ENCODE measurements at regions not wholly inside any gene's neighbourhood (a gene's known extent, or its start where the extent isn't known, plus 50 kb on each side); places are given as distances from the start of the nearest gene placed in this dataset.

DNA sequence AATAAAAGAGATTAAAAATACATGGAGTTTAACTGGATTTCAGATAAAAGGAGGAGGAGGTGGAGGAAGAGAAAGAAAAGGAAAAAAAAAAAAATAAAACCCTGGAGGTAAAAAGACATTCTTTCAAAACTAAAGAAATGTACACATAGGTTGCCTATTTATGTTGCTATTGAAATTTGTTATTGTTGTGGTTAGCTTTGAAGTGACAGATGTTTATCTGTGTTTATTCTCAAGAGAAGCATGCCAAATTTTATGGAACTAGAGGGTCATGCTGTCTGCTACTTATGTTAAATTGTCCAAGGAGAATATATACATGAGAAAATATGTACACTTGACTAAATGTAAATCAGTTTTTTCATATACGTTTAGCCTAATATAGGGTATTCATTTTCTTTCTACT, 653.2 kb downstream of the DCDC2C start:
- ChIA-PET CTCF (ENCODE audit: low intra/inter-chr PET ratio, low total read pairs) (no interaction called here), POLR2A (no interaction called here)
- FAIRE-seq = no peak
- Histone ChIP-seq H4K20me1 (ENCODE audit: insufficient read depth, low read length) (no peaks in the 10 kb centered on the region), H3K9ac (ENCODE audit: insufficient read depth, low read depth, low read length) (no peak overlapping the region), H3K9me3 (ENCODE audit: low read length) (peaks cover 62% of the 10 kb centered on the region), H3K4me1 (ENCODE audit: insufficient read depth, low read length) (no peaks in the 10 kb centered on the region), H3K27ac (ENCODE audit: extremely low read length, insufficient read depth, low read length) (no peak overlapping the region), H3K27me3 (ENCODE audit: control insufficient read depth in 1 of 2, insufficient read depth in 2 of 2, low read length in 2 of 2) (no peaks in the 10 kb centered on the region), H3K79me2 (ENCODE audit: insufficient read depth, low read length) (no peaks in the 10 kb centered on the region), H2AFZ (ENCODE audit: low read length) (no peak overlapping the region), H3K4me3 (replicated peaks in 1 of 3; ENCODE audit: insufficient read depth in 1 of 3, low read depth in 2 of 3, low read length in 3 of 3) (no peak overlapping the region), H3K36me3 (replicated peaks in 1 of 2; ENCODE audit: control insufficient read depth in 1 of 2, insufficient read depth in 2 of 2, low read length in 2 of 2) (no peaks in the 10 kb centered on the region), H3K4me2 (ENCODE audit: low read depth, low read length) (no peak overlapping the region)
- DNase-seq (ENCODE audit: low spot score) = no peak
- in situ Hi-C loops (cut with HindIII; ENCODE audit: extremely low pct_ligation_motif_present, low pct_unique_long_range_greater_than_20kb) (no loop called here), intact Hi-C loops (cut with micrococcal nuclease; ENCODE audit: unreplicated experiment) (loop anchor here (10.0 kb wide), 1 partner anchor 408 kb away; no protein-coding TSS in a partner anchor)
- 4% methylated on average over 1 of the region's 1 CpG for WGBS (ENCODE audit: low lambda C conversion rate)
- no TSS peak for BruUV-seq (replicated peaks)
- ATAC-seq = no peak
- TF ChIP-seq TBP (CRISPR knock-in tag; IDR thresholded peaks at IDR 0.05) (no peak), MAFG (CRISPR knock-in tag; IDR thresholded peaks at IDR 0.05) (no peak), EEA1 (CRISPR knock-in tag; IDR thresholded peaks at IDR 0.05; ENCODE audit: borderline replicate concordance) (no peak), HDAC1 (CRISPR knock-in tag; IDR thresholded peaks at IDR 0.05) (no peak), ZNF546 (CRISPR knock-in tag; conservative IDR thresholded peaks at IDR 0.05) (no peak), POGZ (CRISPR knock-in tag; IDR thresholded peaks at IDR 0.05) (no peak), CENPT (CRISPR knock-in tag; IDR thresholded peaks at IDR 0.05; ENCODE audit: low read depth) (no peak), ZNF3 (CRISPR knock-in tag; IDR thresholded peaks at IDR 0.05) (no peak), ELF3 (CRISPR knock-in tag; IDR thresholded peaks at IDR 0.05) (no peak), ZNF256 (CRISPR knock-in tag; conservative IDR thresholded peaks at IDR 0.05) (no peak), FOXJ3 (CRISPR knock-in tag; IDR thresholded peaks at IDR 0.05; ENCODE audit: borderline replicate concordance) (no peak), ZMYM3 (CRISPR knock-in tag; IDR thresholded peaks at IDR 0.05) (no peak), SRSF4 (IDR thresholded peaks at IDR 0.05; ENCODE audit: low read depth, low read length, poor library complexity, severe bottlenecking) (no peak), REPIN1 (CRISPR knock-in tag; IDR thresholded peaks at IDR 0.05; ENCODE audit: borderline replicate concordance, low read depth) (no peak), ZNF768 (CRISPR knock-in tag; IDR thresholded peaks at IDR 0.05) (no peak), MAZ (IDR thresholded peaks at IDR 0.05; ENCODE audit: borderline replicate concordance, low read depth, low read length) (no peak), MAZ (CRISPR knock-in tag; IDR thresholded peaks at IDR 0.05; ENCODE audit: low read depth) (no peak), SSRP1 (CRISPR knock-in tag; IDR thresholded peaks at IDR 0.05) (no peak), PTBP1 (IDR thresholded peaks at IDR 0.05; ENCODE audit: low read depth, low read length, poor library complexity, severe bottlenecking) (no peak), NR2F1 (CRISPR knock-in tag; IDR thresholded peaks at IDR 0.05) (no peak)
- TF ChIP-seq, protein P1, sequence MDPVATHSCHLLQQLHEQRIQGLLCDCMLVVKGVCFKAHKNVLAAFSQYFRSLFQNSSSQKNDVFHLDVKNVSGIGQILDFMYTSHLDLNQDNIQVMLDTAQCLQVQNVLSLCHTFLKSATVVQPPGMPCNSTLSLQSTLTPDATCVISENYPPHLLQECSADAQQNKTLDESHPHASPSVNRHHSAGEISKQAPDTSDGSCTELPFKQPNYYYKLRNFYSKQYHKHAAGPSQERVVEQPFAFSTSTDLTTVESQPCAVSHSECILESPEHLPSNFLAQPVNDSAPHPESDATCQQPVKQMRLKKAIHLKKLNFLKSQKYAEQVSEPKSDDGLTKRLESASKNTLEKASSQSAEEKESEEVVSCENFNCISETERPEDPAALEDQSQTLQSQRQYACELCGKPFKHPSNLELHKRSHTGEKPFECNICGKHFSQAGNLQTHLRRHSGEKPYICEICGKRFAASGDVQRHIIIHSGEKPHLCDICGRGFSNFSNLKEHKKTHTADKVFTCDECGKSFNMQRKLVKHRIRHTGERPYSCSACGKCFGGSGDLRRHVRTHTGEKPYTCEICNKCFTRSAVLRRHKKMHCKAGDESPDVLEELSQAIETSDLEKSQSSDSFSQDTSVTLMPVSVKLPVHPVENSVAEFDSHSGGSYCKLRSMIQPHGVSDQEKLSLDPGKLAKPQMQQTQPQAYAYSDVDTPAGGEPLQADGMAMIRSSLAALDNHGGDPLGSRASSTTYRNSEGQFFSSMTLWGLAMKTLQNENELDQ (CRISPR knock-in tag; IDR thresholded peaks at IDR 0.05; ENCODE audit: borderline replicate concordance) = no peak
